ENCODE measurements at regions not wholly inside any gene's neighbourhood (a gene's known extent, or its start where the extent isn't known, plus 50 kb on each side); places are given as distances from the start of the nearest gene placed in this dataset.
A peak's percentile ranks its signal among the peaks of the same experiment; 100 is the strongest.

DNA sequence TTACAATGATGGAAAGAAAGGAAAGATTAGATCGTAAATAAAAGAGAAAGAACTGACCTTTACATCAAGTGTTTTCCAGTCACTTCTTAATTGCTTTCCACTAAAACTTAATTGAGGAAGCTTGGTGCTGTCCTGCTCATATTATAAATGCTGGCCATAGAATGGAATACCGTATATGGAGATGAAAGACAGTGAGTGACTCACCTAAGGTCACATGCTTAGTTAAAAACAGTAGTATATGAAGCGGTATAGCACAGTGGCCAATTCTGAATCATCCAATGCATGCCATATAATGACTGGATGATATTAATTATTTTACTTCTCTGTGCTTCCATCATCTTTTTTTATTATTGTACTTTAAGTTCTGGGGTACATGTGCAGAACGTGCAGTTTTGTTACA lies 482.4 kb upstream of the SGCD start:
- no peak overlapping the region for H3K4me3 ChIP-seq (ENCODE audit: low read length)
- DNase-seq (ENCODE audit: low read depth): peak; percentile 1
- TF ChIP-seq CTCF (IDR thresholded peaks at IDR 0.05; ENCODE audit: insufficient read depth, low read depth, low read length, missing control alignments): no peak

GRCh38 chr5:155850370-155850769 lies 476.6 kb upstream of the SGCD start:
- no peak for DNase-seq (ENCODE audit: low read depth)
- H3K4me3 ChIP-seq (ENCODE audit: low read length): no peak overlapping the region
- no peak for TF ChIP-seq CTCF (IDR thresholded peaks at IDR 0.05; ENCODE audit: insufficient read depth, low read depth, low read length, missing control alignments)

DNA sequence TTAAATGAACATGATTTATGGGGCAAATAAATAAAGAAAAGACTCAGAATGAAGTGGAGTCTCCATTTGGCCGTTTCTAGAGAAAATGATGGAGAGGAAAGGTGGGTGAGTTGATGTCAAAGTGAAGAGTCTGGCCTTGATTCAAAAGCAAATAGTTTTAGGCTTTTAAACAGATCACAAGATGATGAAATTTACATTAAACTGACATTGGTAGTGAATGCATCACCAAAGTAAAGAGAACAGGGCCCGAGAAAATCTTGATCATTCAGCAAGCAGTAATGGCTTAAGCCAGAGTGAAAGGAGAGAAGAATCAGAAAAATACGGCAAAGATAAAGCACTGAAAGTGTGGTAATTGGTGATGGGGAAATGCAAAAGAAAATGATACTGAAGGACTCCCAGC lies 460.0 kb upstream of the SGCD start:
- DNase-seq (ENCODE audit: low read depth): no peak
- TF ChIP-seq CTCF (IDR thresholded peaks at IDR 0.05; ENCODE audit: insufficient read depth, low read depth, low read length, missing control alignments): no peak
- no peak overlapping the region for H3K4me3 ChIP-seq (ENCODE audit: low read length)

- DNase-seq (ENCODE audit: low read depth): no peak
Observed at GRCh38 chr5:155867522-155868088, 459.4 kb upstream of the SGCD start.

GRCh38 chr5:155870636-155871035 lies 456.3 kb upstream of the SGCD start:
- no peak overlapping the region for H3K4me3 ChIP-seq (ENCODE audit: low read length)
- TF ChIP-seq CTCF (IDR thresholded peaks at IDR 0.05; ENCODE audit: insufficient read depth, low read depth, low read length, missing control alignments): no peak
- no peak for DNase-seq (ENCODE audit: low read depth)

More at GRCh38 chr5:155867522-155868088, 459.4 kb upstream of the SGCD start:
- no peak overlapping the region for H3K4me3 ChIP-seq (ENCODE audit: low read length)
- no peak for TF ChIP-seq CTCF (IDR thresholded peaks at IDR 0.05; ENCODE audit: insufficient read depth, low read depth, low read length, missing control alignments)

DNA sequence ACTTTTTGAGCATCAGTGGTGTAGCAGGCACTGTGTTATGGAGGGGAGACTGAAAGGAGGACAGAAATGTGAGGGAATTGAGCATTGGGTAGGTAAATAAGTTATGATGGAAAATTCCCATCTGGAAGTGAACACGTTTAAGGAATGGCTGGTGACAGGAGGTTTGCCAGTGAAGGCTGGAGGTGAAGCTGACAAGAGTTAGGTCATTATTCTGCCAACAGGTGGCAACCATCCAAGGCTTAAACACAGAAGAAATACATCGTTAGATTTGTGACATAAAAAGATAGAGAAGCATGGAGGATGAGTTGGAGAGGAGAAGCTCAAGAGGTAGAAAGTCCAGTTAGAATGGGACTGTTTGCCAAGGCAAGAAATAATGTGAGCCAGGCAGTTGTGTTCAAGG lies 455.3 kb upstream of the SGCD start:
- no peak for DNase-seq (ENCODE audit: low read depth)
- H3K4me3 ChIP-seq (ENCODE audit: low read length): no peak overlapping the region
- TF ChIP-seq CTCF (IDR thresholded peaks at IDR 0.05; ENCODE audit: insufficient read depth, low read depth, low read length, missing control alignments): no peak

- no peak for TF ChIP-seq CTCF (IDR thresholded peaks at IDR 0.05; ENCODE audit: insufficient read depth, low read depth, low read length, missing control alignments)
- DNase-seq (ENCODE audit: low read depth): peak; percentile 6
- H3K4me3 ChIP-seq (ENCODE audit: low read length): no peak overlapping the region
Observed at GRCh38 chr5:155872629-155873220, 454.2 kb upstream of the SGCD start.
